Right lobe of liver (tissue), 4 donors: ENCODE measurements at regions not wholly inside any gene's neighbourhood (a gene's known extent, or its start where the extent isn't known, plus 50 kb on each side); places are given as distances from the start of the nearest gene placed in this dataset.

Experiments used
- POLR2A ChIP-seq: fragments of 450-650 bp; IDR thresholded peaks from one replicate; pipeline ENCODE4 v1.6.1; 2017; ENCODE audit warnings: antibody characterized with exemption, mild to moderate bottlenecking
- TF ChIP-seq, protein P1 (sequence below), 4 donors: fragments of 200-600 bp in 3 of 4; fragments of 450-650 bp in 1 of 4; IDR thresholded peaks; one replicate each; pipeline versions ENCODE4 v1.5.1 to v1.8.0; 2016 to 2022; ENCODE audit warnings: antibody characterized with exemption in 4 of 4, mild to moderate bottlenecking in 2 of 4
- donor health status: DM: no; HTN: no; CAD: no.
- donor health status: DM: no; HTN: no; CAD: no.
- donor health status: DM: no; HTN: yes; CAD: no.

DNA sequence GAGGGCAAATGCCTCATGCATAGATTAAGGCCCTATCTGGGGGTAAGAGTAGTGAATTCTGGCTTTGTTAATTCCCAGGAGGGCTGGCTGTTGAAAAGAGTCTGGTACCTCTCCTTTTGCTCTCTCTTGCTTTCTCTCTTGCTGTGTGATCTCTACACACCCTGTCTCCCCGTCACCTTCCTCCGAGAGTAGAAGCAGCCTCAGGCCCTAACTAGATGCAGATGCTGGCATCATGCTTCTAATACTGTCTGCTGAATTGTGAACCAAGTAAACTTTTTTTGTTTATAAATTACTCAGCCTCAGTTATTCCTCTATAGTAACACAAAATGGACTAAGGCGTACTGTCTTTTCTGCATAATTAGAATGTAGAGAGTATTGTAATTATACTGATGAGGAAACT, 908.1 kb downstream of the DIPK2A start:
- TF ChIP-seq, protein P1, sequence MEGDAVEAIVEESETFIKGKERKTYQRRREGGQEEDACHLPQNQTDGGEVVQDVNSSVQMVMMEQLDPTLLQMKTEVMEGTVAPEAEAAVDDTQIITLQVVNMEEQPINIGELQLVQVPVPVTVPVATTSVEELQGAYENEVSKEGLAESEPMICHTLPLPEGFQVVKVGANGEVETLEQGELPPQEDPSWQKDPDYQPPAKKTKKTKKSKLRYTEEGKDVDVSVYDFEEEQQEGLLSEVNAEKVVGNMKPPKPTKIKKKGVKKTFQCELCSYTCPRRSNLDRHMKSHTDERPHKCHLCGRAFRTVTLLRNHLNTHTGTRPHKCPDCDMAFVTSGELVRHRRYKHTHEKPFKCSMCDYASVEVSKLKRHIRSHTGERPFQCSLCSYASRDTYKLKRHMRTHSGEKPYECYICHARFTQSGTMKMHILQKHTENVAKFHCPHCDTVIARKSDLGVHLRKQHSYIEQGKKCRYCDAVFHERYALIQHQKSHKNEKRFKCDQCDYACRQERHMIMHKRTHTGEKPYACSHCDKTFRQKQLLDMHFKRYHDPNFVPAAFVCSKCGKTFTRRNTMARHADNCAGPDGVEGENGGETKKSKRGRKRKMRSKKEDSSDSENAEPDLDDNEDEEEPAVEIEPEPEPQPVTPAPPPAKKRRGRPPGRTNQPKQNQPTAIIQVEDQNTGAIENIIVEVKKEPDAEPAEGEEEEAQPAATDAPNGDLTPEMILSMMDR (IDR thresholded peaks at IDR 0.05) = no peak
- TF ChIP-seq POLR2A = no peak
